ENCODE measurements at regions not wholly inside any gene's neighbourhood (a gene's known extent, or its start where the extent isn't known, plus 50 kb on each side); places are given as distances from the start of the nearest gene placed in this dataset.

GRCh38 chr7:17681965-17682364 is 258.3 kb downstream of the SNX13 start:
- intact Hi-C loops (cut with micrococcal nuclease; ENCODE audit: unreplicated experiment), result loop anchor here (1.0 to 5.0 kb wide), 4 partner anchors 87 to 985 kb away; no protein-coding TSS in a partner anchor
- no peaks in the 10 kb centered on the region for H3K79me2 ChIP-seq (ENCODE audit: insufficient read depth, low read length)
- ChIA-PET POLR2A (no interaction called here), CTCF (ENCODE audit: low intra/inter-chr PET ratio, low total read pairs) (no interaction called here)
- H3K4me2 ChIP-seq (ENCODE audit: low read depth, low read length), result no peak overlapping the region
- H3K9ac ChIP-seq (ENCODE audit: insufficient read depth, low read depth, low read length), result no peak overlapping the region
- no peak for DNase-seq (ENCODE audit: low spot score)
- in situ Hi-C loops (cut with HindIII; ENCODE audit: extremely low pct_ligation_motif_present, low pct_unique_long_range_greater_than_20kb), result loop anchor here (10.0 kb wide), 1 partner anchor 643 kb away; no protein-coding TSS in a partner anchor
- no peak for FAIRE-seq
- no peak for ATAC-seq
- H3K27ac ChIP-seq (ENCODE audit: extremely low read length, insufficient read depth, low read length), result no peak overlapping the region
- no peaks in the 10 kb centered on the region for H3K36me3 ChIP-seq (replicated peaks in 1 of 2; ENCODE audit: control insufficient read depth in 1 of 2, insufficient read depth in 2 of 2, low read length in 2 of 2)
- TF ChIP-seq ZC3H13 (CRISPR knock-in tag; IDR thresholded peaks at IDR 0.05) (no peak), ZSCAN30 (CRISPR knock-in tag; IDR thresholded peaks at IDR 0.05) (no peak), KDM5A (IDR thresholded peaks at IDR 0.05; ENCODE audit: borderline replicate concordance, low read length) (no peak), TRIM24 (CRISPR knock-in tag; IDR thresholded peaks at IDR 0.05) (no peak)
- H3K4me1 ChIP-seq (ENCODE audit: insufficient read depth, low read length), result no peaks in the 10 kb centered on the region
- no peak overlapping the region for H2AFZ ChIP-seq (ENCODE audit: low read length)
- no peaks in the 10 kb centered on the region for H3K9me3 ChIP-seq (ENCODE audit: low read length)
- H3K27me3 ChIP-seq (ENCODE audit: control insufficient read depth in 1 of 2, insufficient read depth in 2 of 2, low read length in 2 of 2), result no peaks in the 10 kb centered on the region
- BruUV-seq (replicated peaks), result no TSS peak
- no peaks in the 10 kb centered on the region for H4K20me1 ChIP-seq (ENCODE audit: insufficient read depth, low read length)
- H3K4me3 ChIP-seq (replicated peaks in 1 of 3; ENCODE audit: insufficient read depth in 1 of 3, low read depth in 2 of 3, low read length in 3 of 3), result no peak overlapping the region
- WGBS (ENCODE audit: low lambda C conversion rate), result 36% methylated on average over 4 of the region's 4 CpGs

GRCh38 chr7:17682586-17682985 is 257.7 kb downstream of the SNX13 start:
- Histone ChIP-seq H3K4me2 (ENCODE audit: low read depth, low read length) (no peak overlapping the region), H3K4me1 (ENCODE audit: insufficient read depth, low read length) (no peaks in the 10 kb centered on the region), H4K20me1 (ENCODE audit: insufficient read depth, low read length) (no peaks in the 10 kb centered on the region), H3K36me3 (replicated peaks in 1 of 2; ENCODE audit: control insufficient read depth in 1 of 2, insufficient read depth in 2 of 2, low read length in 2 of 2) (no peaks in the 10 kb centered on the region), H3K27ac (ENCODE audit: extremely low read length, insufficient read depth, low read length) (no peak overlapping the region), H3K27me3 (ENCODE audit: control insufficient read depth in 1 of 2, insufficient read depth in 2 of 2, low read length in 2 of 2) (no peaks in the 10 kb centered on the region), H2AFZ (ENCODE audit: low read length) (no peak overlapping the region), H3K9me3 (ENCODE audit: low read length) (no peaks in the 10 kb centered on the region), H3K4me3 (replicated peaks in 1 of 3; ENCODE audit: insufficient read depth in 1 of 3, low read depth in 2 of 3, low read length in 3 of 3) (no peak overlapping the region), H3K9ac (ENCODE audit: insufficient read depth, low read depth, low read length) (no peak overlapping the region), H3K79me2 (ENCODE audit: insufficient read depth, low read length) (no peaks in the 10 kb centered on the region)
- ATAC-seq (no peak), FAIRE-seq (no peak), DNase-seq (ENCODE audit: low spot score) (no peak)
- 23% methylated on average over 3 of the region's 3 CpGs for WGBS (ENCODE audit: low lambda C conversion rate)
- ChIA-PET POLR2A (no interaction called here), CTCF (ENCODE audit: low intra/inter-chr PET ratio, low total read pairs) (no interaction called here)
- in situ Hi-C loops (cut with HindIII; ENCODE audit: extremely low pct_ligation_motif_present, low pct_unique_long_range_greater_than_20kb), result loop anchor here (10.0 kb wide), 1 partner anchor 642 kb away; no protein-coding TSS in a partner anchor
- BruUV-seq (replicated peaks), result no TSS peak
- intact Hi-C loops (cut with micrococcal nuclease; ENCODE audit: unreplicated experiment), result loop anchor here (5.0 kb wide), 1 partner anchor 985 kb away; no protein-coding TSS in a partner anchor
- TF ChIP-seq ZNF879 (CRISPR knock-in tag; IDR thresholded peaks at IDR 0.05) (no peak), RNF2 (conservative IDR thresholded peaks at IDR 0.05; ENCODE audit: low read depth) (no peak), ZNF138 (CRISPR knock-in tag; IDR thresholded peaks at IDR 0.05; ENCODE audit: low read depth) (no peak), RBAK (CRISPR knock-in tag; IDR thresholded peaks at IDR 0.05) (no peak), TRIM24 (CRISPR knock-in tag; IDR thresholded peaks at IDR 0.05) (no peak), NFKB2 (CRISPR knock-in tag; IDR thresholded peaks at IDR 0.05; ENCODE audit: borderline replicate concordance) (no peak), ZNF747 (CRISPR knock-in tag; IDR thresholded peaks at IDR 0.05; ENCODE audit: borderline replicate concordance) (no peak), ZNF562 (CRISPR knock-in tag; IDR thresholded peaks at IDR 0.05; ENCODE audit: borderline replicate concordance) (no peak)
- TF ChIP-seq, protein P1, sequence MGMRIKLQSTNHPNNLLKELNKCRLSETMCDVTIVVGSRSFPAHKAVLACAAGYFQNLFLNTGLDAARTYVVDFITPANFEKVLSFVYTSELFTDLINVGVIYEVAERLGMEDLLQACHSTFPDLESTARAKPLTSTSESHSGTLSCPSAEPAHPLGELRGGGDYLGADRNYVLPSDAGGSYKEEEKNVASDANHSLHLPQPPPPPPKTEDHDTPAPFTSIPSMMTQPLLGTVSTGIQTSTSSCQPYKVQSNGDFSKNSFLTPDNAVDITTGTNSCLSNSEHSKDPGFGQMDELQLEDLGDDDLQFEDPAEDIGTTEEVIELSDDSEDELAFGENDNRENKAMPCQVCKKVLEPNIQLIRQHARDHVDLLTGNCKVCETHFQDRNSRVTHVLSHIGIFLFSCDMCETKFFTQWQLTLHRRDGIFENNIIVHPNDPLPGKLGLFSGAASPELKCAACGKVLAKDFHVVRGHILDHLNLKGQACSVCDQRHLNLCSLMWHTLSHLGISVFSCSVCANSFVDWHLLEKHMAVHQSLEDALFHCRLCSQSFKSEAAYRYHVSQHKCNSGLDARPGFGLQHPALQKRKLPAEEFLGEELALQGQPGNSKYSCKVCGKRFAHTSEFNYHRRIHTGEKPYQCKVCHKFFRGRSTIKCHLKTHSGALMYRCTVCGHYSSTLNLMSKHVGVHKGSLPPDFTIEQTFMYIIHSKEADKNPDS (CRISPR knock-in tag; IDR thresholded peaks at IDR 0.05), result no peak
- TF ChIP-seq, protein P2, sequence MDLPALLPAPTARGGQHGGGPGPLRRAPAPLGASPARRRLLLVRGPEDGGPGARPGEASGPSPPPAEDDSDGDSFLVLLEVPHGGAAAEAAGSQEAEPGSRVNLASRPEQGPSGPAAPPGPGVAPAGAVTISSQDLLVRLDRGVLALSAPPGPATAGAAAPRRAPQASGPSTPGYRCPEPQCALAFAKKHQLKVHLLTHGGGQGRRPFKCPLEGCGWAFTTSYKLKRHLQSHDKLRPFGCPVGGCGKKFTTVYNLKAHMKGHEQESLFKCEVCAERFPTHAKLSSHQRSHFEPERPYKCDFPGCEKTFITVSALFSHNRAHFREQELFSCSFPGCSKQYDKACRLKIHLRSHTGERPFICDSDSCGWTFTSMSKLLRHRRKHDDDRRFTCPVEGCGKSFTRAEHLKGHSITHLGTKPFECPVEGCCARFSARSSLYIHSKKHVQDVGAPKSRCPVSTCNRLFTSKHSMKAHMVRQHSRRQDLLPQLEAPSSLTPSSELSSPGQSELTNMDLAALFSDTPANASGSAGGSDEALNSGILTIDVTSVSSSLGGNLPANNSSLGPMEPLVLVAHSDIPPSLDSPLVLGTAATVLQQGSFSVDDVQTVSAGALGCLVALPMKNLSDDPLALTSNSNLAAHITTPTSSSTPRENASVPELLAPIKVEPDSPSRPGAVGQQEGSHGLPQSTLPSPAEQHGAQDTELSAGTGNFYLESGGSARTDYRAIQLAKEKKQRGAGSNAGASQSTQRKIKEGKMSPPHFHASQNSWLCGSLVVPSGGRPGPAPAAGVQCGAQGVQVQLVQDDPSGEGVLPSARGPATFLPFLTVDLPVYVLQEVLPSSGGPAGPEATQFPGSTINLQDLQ (CRISPR knock-in tag; IDR thresholded peaks at IDR 0.05), result no peak

Data from HepG2 (cell line).